HG03095 (cell line): ENCODE measurements at regions not wholly inside any gene's neighbourhood (a gene's known extent, or its start where the extent isn't known, plus 50 kb on each side); places are given as distances from the start of the nearest gene placed in this dataset.
"Not testable (repeated sequence)": the region's sequence is repeated elsewhere in the genome, so short reads cannot be mapped to it uniquely, and the experiment has no call there.

Experiments
- ATAC-seq: cut with Tn5 transposase; IDR thresholded peaks from one replicate; pipeline ENCODE4 v1.9.1; 2021; ENCODE audit warnings: moderate library complexity; ENCODE audit not compliant: unreplicated experiment

DNA sequence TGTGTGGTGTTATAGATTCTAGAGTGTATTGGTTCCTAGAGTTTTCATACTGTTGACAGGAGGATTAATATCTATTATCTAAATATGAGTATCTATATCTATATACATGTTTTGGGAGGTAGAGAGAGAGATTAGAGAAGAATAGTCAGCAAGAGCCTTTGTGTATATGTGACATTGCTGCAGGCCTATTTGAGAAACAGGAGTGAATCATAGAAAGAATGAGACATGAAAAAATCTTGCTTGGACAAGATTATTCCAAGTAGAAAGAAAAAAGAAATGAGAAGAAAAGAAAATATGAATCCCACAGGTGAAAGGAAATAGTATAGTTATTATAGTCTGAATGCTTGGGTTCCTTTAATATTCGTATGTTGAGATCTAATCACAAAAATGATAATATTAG is 720.4 kb downstream of the RERGL start:
- no peak for ATAC-seq

DNA sequence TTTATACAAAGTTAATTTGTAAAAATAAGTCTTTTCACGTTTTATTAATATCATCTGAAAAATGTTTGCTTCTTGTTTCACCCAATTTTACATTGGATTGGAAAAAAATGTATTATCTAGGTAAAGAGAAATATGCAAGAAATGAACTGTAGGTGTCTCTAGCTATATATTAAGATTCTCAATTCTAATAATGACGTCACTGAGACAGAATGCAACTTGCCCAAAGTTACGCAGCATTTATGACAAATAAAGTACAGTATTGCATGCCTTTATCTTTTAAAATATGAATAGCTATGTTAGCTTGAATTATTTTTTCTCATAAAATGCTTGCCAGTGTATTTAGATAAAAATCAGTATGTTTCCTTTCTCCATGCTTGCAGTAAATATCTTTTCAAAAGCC is 728.8 kb downstream of the RERGL start:
- ATAC-seq, result no peak

DNA sequence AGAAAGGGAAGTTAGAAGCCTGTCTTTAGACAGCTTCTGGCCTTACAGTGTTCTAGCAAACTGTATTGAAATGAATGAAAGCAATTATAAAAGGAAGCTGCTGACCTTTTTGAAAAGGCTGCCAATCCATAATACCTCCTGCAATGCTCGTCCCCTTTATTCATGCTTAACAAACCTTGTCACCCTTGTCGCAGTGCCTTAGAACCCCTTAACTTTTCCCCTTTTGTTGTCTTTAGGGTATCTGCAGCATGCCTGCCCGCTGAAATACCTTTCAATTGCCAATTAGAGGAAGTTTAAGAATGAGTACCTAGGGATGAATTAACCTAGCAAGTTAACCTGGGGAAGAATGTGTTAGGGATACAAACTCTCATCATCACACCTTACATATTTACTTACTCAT is 731.2 kb downstream of the RERGL start:
- no peak for ATAC-seq

DNA sequence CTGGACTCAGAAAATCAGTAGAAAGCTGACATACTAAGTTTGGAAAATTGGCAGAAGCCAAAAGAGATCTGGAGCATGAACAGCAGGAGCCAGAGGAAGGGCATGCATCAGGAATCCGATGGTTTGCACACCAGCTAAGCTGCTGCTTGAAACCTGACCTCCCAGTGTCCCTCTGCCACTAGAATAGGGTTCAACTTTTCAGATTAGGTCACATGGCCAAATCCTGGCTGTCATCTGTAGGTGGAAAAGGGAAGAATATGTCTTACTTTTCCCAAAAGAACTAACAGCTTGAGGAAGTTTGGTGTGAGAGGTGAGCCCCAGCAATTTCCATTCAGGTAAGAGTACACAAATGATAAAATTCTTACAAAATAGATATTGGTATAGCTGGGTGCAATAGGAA is 732.6 kb downstream of the RERGL start:
- ATAC-seq, result no peak

DNA sequence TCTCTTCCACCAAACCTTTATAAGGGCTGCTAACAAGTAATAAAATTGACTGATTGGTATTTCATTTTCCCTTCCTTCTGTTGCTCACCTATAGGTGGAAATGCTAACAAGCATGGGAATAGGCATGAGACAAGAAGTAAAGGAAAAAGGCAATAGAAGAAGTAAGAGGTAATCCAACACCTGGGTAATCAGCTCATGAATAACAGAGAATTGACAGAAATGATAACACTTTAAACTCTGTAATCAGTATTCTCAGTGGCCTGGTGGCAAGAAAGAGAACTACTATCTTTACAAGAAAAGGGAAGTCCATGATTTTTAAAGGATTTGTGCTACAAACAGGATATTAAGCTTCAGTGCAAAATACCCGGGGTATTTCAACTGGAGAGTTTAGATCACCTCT is 737.8 kb downstream of the RERGL start:
- ATAC-seq, result no peak

DNA sequence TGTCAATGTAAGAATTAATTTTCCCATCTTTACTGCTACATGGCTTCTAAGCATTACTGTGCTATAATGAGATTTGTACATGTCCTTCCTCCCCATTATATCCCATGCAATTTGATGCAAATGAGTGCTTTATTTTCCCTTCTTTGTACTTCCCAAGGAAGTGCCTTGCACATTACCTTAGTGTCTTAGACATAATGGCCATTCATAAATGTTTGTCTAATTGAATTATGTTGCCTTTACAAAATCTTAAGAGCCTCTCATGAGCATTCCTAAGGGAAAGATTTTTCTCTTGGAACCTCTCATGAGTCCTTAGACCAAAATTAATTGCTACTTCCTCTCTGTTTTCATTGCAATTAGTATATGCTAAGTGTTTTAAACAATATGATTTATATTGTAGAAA is 741.7 kb downstream of the RERGL start:
- no peak for ATAC-seq

DNA sequence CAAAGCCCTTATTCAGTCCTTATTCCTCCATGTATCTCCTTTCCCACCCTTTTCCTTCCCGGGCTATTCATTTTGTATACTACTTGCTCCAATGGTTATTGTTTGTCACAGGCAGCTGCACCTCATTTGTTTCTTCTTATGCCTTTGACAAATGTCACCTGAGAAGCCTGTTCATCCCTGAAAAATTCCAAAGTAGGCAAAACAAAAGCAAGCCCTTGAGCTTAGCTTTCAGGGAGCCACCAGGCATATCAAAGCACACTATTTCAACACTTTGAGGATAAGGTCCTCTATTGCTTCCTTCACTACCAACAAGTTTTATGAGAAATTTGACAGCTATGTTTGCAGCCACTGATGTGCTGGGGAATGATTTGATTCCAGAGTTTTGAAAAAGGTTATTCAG is 738.7 kb upstream of the LMO3 start:
- ATAC-seq, result no peak

DNA sequence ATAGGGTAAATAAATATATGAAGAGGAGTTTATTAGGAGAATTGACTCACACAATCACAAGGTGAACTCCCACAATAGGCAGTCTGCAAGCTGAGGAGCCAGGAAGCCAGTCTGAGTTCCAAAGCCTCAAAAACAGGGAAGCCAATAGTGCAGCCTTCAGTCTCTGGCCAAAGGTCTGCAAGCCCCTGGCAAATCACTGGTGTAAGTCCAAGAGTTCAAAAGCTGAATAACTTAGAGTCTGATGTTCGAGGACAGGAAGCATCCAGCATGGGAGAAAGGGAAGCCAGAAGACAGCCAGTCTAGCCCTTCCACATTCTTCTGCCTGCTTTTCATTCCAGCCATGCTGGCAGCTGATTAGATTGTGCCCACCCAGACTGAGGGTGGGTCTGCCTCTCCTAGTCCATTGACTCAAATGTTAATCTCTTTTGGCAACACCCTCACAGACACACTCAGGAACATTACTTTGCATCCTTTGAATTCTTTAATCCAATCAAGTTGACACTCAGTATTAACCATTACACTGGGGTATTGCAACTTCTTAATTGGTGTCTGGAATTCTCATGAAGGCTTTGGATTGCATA is 736.5 kb upstream of the LMO3 start:
- no peak for ATAC-seq

DNA sequence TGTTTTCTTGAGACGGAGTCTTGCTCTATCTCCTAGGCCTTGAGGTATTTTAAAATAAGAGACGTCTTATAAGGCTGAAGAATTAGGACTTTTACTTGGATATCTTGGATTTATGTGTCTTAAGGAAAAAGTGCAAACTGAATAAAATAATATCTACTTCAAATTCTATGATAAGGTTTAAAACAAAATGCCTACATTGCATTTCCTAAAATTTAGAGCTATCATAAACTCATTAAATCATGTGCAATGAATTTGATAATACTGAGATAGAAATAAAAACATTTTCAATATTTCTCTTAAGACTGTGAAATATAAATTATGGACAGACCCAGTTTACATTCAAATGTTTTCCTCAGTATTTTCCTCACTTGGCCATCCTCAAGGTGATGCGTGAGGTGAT is 729.5 kb upstream of the LMO3 start:
- ATAC-seq, result no peak

DNA sequence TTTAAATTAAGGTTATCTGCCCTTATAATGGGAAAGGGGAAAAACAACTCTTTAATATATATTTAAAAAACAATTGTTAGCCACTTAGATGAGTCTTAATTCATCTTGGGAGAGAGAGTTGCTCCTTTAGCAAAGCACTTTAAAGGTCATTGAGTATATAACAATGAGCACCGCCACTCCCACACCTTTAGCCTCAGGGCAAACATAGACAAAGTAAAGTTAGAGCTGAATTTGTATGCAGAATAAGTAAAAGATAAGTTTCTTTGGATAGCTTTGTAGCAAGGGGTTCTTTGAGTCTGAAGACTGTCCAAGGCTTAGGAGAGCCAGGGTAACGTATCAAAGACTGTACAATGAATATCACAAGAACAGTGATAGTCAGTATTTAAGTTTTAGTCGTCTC is 728.8 kb upstream of the LMO3 start:
- no peak for ATAC-seq

DNA sequence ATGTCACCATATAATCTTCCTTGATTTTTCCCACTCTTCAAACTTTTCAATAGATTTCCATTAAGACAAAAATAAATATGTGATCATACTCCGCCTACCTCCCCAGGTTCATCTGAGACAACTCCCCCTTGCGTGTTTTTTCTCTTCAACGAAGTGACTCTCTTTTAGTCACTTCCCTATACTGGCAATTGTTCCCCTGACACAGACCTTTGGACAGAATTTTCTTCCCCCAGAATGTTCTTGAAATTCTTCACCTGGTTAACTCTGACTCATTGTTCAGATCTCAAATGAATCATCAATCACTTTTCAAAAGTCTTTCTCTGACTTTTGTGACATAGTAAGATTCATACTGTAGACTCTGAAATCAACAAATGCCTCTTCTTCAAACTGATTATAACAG is 727.3 kb upstream of the LMO3 start:
- no peak for ATAC-seq

DNA sequence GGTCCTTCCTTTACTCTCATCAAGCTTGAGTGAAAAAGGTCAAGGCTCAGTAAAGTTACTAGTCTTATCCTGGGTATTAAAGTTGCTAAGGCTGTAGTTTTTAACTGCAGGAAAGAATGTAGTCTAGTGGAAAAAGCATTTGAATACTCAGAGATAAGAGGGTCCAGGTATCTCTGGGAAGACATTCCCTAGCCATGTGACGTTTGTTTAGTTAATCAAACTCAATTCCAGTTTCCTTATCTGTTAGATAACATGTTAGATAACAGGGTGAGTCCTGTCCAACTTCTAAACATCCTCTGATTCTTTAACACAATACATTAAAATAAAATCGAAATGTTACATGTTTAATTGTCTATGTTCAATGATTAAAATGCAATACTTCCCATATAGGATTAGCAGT is 720.7 kb upstream of the LMO3 start:
- ATAC-seq, result no peak

DNA sequence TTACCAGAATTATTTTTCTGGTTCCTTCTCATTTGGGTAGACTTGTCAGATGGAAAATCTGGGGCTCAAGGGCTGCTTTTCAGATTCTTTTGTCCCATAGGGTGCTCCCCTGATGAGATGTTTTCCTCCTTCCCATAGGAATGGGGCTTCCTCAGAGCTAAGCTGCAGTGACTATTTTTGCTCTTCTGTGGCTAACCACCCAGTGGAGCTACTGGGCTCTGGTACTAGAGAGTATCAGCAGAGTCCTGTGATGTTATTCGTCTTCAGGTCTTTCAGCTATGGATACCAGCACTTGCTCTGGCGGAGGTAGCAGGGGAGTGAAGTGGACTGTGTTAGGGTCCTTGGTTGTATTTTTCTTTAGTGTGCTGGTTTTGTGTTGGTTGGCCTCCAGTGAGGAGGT is 716.1 kb upstream of the LMO3 start:
- no peak for ATAC-seq

DNA sequence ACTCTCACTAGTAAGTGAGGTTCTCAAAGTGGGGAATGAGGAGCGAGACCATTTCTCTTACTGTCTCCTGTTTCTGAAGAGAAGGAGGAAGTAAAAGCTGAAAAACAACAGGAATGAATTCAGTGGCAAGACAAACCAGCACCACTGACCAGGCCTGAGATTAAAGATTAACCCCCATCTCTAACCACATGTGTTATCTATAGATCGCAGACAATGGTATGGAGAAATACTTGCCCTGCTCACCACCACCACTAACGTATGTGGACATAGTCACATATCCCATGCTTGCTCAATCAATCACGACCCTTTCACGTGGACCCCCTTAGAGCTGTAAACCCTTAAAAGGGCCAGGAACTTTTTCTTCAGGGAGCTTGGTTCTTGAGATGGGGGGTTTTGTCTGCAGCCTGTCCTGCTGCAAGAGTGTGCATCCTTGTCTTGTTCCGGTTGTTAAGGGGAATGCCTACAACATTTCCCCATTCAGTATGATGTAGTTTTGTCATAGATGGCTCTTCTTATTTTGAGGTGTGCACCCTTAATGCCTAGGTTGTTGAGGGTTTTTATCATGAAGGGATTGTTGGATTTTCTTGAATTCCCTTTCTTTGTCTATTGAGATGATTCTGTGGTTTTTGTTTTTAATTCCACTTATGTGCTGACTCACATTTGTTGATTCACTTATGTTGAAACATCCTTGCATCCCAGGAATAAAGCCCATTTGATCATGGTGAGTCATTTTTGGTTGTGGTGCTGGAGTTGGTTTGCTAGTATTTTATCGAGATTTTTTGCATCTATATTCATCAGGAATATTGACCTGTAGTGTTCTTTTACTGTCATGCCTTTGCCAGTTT is 698.8 kb upstream of the LMO3 start:
- ATAC-seq, result no peak

DNA sequence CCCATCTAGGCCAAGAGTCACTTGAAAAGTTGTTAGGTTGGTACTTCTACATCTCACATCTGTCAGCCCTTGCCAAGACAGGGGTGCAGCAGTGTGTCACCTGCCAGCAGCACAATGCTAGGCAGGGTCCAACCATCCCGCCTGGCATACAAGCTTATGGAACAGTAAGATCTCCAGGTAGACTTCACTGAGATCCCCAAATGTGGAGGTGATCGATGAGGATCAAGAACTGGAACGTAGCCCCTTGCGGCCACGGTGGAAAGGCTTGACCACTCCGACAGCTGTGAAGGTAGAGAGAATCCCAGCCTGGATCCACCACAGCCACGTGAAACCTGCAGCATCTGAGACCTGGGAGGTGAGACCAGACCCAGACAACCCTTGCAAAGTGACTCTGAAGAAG is 696.0 kb upstream of the LMO3 start:
- no peak for ATAC-seq

DNA sequence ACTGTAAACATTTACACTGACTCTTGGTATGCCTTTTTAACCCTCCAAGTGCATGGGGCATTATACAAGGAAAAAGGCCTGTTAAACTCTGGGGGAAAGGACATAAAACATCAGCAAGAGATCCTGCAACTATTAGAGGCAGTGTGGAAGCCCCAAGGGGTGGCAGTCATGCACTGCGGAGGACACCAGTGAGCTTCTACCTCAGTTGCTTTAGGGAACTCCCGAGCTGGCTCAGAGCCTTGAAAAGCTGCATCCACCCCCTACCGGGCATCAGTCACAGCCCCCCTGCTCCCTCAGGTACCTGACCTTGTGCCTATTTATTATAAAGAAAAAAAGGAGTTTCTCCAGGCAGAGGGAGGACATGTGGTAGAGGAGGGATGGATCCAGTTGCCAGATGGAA is 695.6 kb upstream of the LMO3 start:
- ATAC-seq, result no peak

DNA sequence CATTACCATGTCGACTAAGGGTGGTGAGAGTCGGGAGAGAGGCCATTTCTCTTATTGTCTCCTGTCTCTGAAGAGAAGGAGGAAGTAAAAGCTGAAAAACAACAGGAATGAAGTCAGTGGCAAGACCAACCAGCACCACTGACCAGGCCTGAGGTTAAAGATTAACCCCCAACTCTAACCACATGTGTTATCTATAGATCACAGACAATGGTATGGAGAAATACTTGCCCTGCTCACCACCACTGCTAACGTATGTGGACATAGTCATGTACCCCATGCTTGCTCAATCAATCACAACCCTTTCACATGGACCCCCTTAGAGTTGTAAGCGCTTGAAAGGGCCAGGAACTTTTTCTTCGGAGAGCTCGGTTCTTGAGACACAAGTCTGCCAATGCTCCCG is 690.9 kb upstream of the LMO3 start:
- ATAC-seq, result no peak

DNA sequence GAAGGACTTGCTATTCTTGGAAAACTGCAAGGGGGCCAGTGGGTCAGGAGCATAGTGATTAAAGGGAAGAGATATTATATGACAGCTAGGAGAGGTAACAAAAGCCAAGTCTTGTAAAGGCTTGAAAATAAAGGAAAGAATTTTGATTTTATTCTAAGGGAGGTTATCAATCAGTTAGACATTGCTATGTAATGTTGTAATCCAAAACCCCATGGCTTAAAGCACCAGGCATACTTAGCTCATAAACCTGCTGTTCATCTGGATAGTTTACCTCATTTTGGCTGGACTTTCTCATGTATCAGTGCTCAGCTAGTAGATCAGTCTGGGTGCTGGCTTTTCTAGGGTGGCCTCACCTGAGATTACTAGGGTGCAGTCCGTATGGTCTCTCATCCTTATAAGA is 680.9 kb upstream of the LMO3 start:
- ATAC-seq, result no peak

DNA sequence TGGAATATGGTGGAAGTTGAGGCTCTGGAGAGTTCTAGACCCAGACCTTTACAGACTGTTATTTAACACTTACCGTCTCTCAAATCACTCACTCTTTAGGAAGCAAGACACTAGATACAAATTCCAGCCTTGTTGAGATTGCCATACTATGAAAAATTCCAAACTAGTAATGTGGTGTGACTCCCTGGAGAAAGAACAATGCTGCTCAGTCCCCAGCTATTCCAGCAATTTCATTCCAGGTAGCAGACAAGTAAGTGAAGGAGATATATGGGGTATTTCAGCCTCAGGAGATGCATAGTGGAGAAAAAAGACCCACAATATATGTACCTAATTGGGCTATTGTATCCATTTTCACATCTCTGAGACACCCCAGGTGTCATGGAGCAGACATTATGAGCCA is 678.9 kb upstream of the LMO3 start:
- ATAC-seq, result no peak

DNA sequence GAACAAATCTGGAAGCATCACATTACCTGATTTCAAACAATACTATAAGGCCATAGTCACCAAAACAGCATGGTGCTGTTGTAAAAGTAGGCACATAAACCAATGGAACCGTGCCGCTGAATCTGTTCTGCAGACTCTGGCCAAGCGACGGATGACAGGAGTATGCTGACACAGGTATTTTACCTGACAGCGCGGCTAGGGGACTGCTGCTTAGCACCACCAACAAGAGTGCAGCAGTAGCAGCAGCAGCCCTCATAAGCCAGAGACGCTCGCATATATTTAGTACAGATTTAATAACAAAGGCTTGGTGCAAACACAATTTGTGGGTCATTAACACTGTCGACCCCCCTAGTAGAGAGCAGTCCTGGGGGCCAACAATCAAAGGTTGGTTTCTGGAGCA is 677.6 kb upstream of the LMO3 start:
- no peak for ATAC-seq

DNA sequence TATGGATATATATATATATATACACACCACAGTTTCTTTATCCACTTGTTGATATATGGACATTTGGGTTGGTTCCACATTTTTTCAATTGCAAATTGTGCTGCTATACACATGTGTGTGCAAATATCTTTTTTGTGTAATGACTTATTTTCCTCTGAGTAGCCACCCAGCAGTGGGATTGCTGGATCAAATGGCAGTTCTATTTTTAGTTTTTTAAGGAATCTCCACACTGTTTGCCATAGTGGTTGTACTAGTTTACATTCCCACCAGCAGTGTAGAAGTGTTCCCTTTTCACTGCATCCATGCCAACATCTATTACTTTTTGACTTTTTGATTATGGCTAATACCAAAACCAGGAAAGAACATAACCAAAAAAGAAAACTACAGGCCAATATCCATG is 676.2 kb upstream of the LMO3 start:
- not testable (repeated sequence) for ATAC-seq

DNA sequence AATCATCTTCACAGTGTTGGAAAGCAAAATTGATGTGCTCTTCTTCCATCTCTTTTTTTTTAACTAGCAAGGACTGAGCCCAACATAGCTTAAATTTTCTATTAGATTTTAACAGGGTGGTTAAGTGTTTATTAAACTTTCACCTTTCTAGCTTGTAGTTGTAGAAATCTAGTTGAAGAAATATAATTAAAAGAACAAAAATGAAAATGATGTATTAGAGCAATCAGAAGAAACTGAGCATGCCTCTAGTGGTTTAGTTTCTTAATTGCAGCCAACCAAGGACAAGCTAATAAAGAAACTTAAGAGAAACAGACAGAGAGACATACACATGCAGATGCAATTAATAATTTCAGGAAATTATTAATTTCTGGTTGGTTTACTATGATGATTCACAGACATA is 673.0 kb upstream of the LMO3 start:
- ATAC-seq, result no peak

DNA sequence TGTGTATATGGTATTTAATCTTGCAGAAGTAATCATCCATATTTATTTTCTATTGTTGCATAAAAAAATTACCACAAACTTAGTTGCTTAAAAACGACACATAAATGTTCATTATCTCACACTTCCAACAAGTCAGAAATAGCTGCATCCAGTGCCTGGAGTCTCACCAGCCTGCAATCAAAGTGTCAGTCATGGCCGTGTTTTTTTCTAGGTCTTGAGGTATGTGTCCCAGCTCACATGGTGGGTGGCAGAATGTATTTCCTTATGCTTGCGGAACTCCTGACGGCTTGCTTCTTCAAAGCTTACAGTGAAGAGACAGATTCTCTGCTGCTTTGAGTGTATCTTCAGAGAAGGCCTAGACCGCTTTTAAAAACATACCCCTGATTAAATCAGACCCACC is 670.2 kb upstream of the LMO3 start:
- no peak for ATAC-seq
